Urothelium cell line (cell line): ENCODE measurements at regions not wholly inside any gene's neighbourhood (a gene's known extent, or its start where the extent isn't known, plus 50 kb on each side); places are given as distances from the start of the nearest gene placed in this dataset.
"Not testable (repeated sequence)": the region's sequence is repeated elsewhere in the genome, so short reads cannot be mapped to it uniquely, and the experiment has no call there.

Experiments used
- DNase-seq: peaks from one replicate; pipeline ENCODE4 v3.0.0; 2011; ENCODE audit warnings: low spot score, mixed read lengths
- FAIRE-seq: peaks from 2 replicates; lab custom pipeline; 2011; peaks lifted over from hg19 to GRCh38; lab: Jason Lieb, UNC

- no peak for FAIRE-seq
These were observed 501.9 kb upstream of the SEMA3D start for GRCh38 chr7:85688712-85689111.

GRCh38 chr7:85686401-85687181 is 499.7 kb upstream of the SEMA3D start:
- DNase-seq (no peak), FAIRE-seq (peak; percentile 74)

More at GRCh38 chr7:85688712-85689111, 501.9 kb upstream of the SEMA3D start:
- DNase-seq, result no peak

GRCh38 chr7:85685901-85686300 is 499.0 kb upstream of the SEMA3D start:
- FAIRE-seq, result no peak
- no peak for DNase-seq

- DNase-seq (peak; percentile 20), FAIRE-seq (peak; percentile 82)
These were observed 496.2 kb upstream of the SEMA3D start for GRCh38 chr7:85682833-85683620.

GRCh38 chr7:85681241-85681640 is 494.4 kb upstream of the SEMA3D start:
- DNase-seq (no peak), FAIRE-seq (no peak)

GRCh38 chr7:85675093-85675492 is 488.2 kb upstream of the SEMA3D start:
- DNase-seq, FAIRE-seq: not testable (repeated sequence)

- FAIRE-seq (no peak), DNase-seq (no peak)
These were observed 487.0 kb upstream of the SEMA3D start for GRCh38 chr7:85673876-85674275.

- no peak for FAIRE-seq
- no peak for DNase-seq
These were observed 482.4 kb upstream of the SEMA3D start for GRCh38 chr7:85669225-85669624.

- DNase-seq, result no peak
- no peak for FAIRE-seq
These were observed 477.5 kb upstream of the SEMA3D start for GRCh38 chr7:85664341-85664740.

GRCh38 chr7:85659364-85659763 is 472.5 kb upstream of the SEMA3D start:
- DNase-seq, result no peak
- peak; percentile 53 for FAIRE-seq

- no peak for DNase-seq
- no peak for FAIRE-seq
These were observed 468.4 kb upstream of the SEMA3D start for GRCh38 chr7:85655252-85655651.

GRCh38 chr7:85644272-85644671 is 457.4 kb upstream of the SEMA3D start:
- FAIRE-seq, result no peak
- no peak for DNase-seq

GRCh38 chr7:85641331-85641730 is 454.5 kb upstream of the SEMA3D start:
- FAIRE-seq (peak; percentile 35), DNase-seq (no peak)

GRCh38 chr7:85638394-85638793 is 451.5 kb upstream of the SEMA3D start:
- no peak for DNase-seq
- FAIRE-seq, result no peak

- FAIRE-seq, result no peak
- DNase-seq, result no peak
These were observed 448.1 kb upstream of the SEMA3D start for GRCh38 chr7:85634951-85635350.

- DNase-seq (no peak), FAIRE-seq (no peak)
These were observed 444.2 kb upstream of the SEMA3D start for GRCh38 chr7:85630904-85631600.

GRCh38 chr7:85627791-85628586 is 441.1 kb upstream of the SEMA3D start:
- no peak for DNase-seq
- FAIRE-seq, result peak; percentile 74

GRCh38 chr7:85622059-85622458 is 435.2 kb upstream of the SEMA3D start:
- FAIRE-seq (peak; percentile 63), DNase-seq (no peak)

GRCh38 chr7:85620936-85621685 is 434.3 kb upstream of the SEMA3D start:
- FAIRE-seq (no peak), DNase-seq (no peak)

GRCh38 chr7:85619236-85619635 is 432.4 kb upstream of the SEMA3D start:
- no peak for DNase-seq
- no peak for FAIRE-seq
